Mesenchymal stem cell (in vitro differentiated cells and primary cell): ENCODE measurements at regions not wholly inside any gene's neighbourhood (a gene's known extent, or its start where the extent isn't known, plus 50 kb on each side); places are given as distances from the start of the nearest gene placed in this dataset.
A peak's percentile ranks its signal among the peaks of the same experiment; 100 is the strongest.
"Not testable (repeated sequence)": the region's sequence is repeated elsewhere in the genome, so short reads cannot be mapped to it uniquely, and the experiment has no call there.

Experiments used
- DNase-seq: peaks from one replicate; pipeline ENCODE4 v3.0.0-alpha.2; 2013
- H2AFZ ChIP-seq: one replicate; pipeline ENCODE4 v1.6.1; 2013; ENCODE audit warnings: low read depth, mild to moderate bottlenecking, control low read depth, inconsistent platforms, low read length, moderate library complexity
- H2AK5ac ChIP-seq: 2 replicates; pipeline ENCODE4 v1.6.1; 2013; ENCODE audit warnings: low read length, moderate library complexity, mild to moderate bottlenecking, inconsistent platforms; ENCODE audit not compliant: severe bottlenecking
- H2BK120ac ChIP-seq: one replicate; pipeline ENCODE4 v1.6.1; 2013; ENCODE audit warnings: low read depth, mild to moderate bottlenecking, inconsistent platforms, low read length, moderate library complexity
- H2BK12ac ChIP-seq, 2 experiments: one replicate each; pipeline ENCODE4 v1.6.1; 2013; ENCODE audit warnings: inconsistent platforms in 2 of 2, low read length in 2 of 2, mild to moderate bottlenecking in 2 of 2, moderate library complexity in 2 of 2, control low read depth in 1 of 2
- H2BK15ac ChIP-seq: one replicate; pipeline ENCODE4 v1.6.1; 2013; ENCODE audit warnings: mild to moderate bottlenecking, low read depth, inconsistent platforms; ENCODE audit not compliant: poor library complexity, severe bottlenecking
- H2BK5ac ChIP-seq: 2 replicates; pipeline ENCODE4 v1.6.1; 2013; ENCODE audit warnings: low read depth, mild to moderate bottlenecking, low read length, control low read depth, inconsistent platforms; ENCODE audit not compliant: poor library complexity, severe bottlenecking
- H3K14ac ChIP-seq, 2 experiments: one replicate each; pipeline ENCODE4 v1.6.1; 2013; ENCODE audit warnings: inconsistent platforms in 2 of 2, low read length in 2 of 2, control low read depth in 1 of 2, mild to moderate bottlenecking in 1 of 2, moderate library complexity in 1 of 2
- H3K18ac ChIP-seq, 2 experiments: one replicate each; pipeline ENCODE4 v1.6.1; 2013; ENCODE audit warnings: inconsistent platforms in 2 of 2, low read length in 2 of 2, control low read depth in 1 of 2, low read depth in 1 of 2, mild to moderate bottlenecking in 1 of 2
- H3K23ac ChIP-seq, 2 experiments: one replicate each; pipeline ENCODE4 v1.6.1; 2013; ENCODE audit warnings: inconsistent platforms in 2 of 2, low read length in 2 of 2, mild to moderate bottlenecking in 2 of 2, moderate library complexity in 2 of 2, control low read depth in 1 of 2
- H3K27ac ChIP-seq: 2 replicates; pipeline ENCODE4 v1.5.1; 2013; ENCODE audit warnings: mild to moderate bottlenecking, moderate library complexity, low read length, control low read depth, inconsistent platforms; ENCODE audit not compliant: poor library complexity, severe bottlenecking
- H3K27me3 ChIP-seq, 2 experiments: 2 replicates each; pipeline versions ENCODE4 v1.6.1 to v1.7.0; 2013; ENCODE audit warnings: low read length in 2 of 2, mild to moderate bottlenecking in 2 of 2, moderate library complexity in 2 of 2, control low read depth in 1 of 2, inconsistent platforms in 1 of 2; ENCODE audit not compliant: control insufficient read depth in 1 of 2, insufficient read depth in 1 of 2
- H3K36me3 ChIP-seq, 2 experiments: 2 replicates each; pipeline versions ENCODE4 v1.6.1 to v1.7.0; 2013; ENCODE audit warnings: low read length in 2 of 2, control low read depth in 1 of 2, inconsistent platforms in 1 of 2, low read depth in 1 of 2, mild to moderate bottlenecking in 1 of 2; ENCODE audit not compliant: insufficient read depth in 2 of 2, control insufficient read depth in 1 of 2
- H3K4ac ChIP-seq, 2 experiments: one replicate each; pipeline ENCODE4 v1.6.1; 2013; ENCODE audit warnings: inconsistent platforms in 2 of 2, low read length in 2 of 2, mild to moderate bottlenecking in 2 of 2, moderate library complexity in 2 of 2, control low read depth in 1 of 2, low read depth in 1 of 2
- H3K4me1 ChIP-seq: 2 replicates; pipeline ENCODE4 v1.6.1; 2013; ENCODE audit warnings: low read depth, low read length, control low read depth; ENCODE audit not compliant: control insufficient read depth, insufficient read depth
- H3K4me2 ChIP-seq: 2 replicates; pipeline ENCODE4 v1.6.1; 2013; ENCODE audit warnings: low read length, mild to moderate bottlenecking, inconsistent platforms; ENCODE audit not compliant: poor library complexity, severe bottlenecking
- H3K4me3 ChIP-seq, 2 experiments: 2 replicates each; pipeline versions ENCODE4 v1.5.1 to v1.7.0; 2013; ENCODE audit warnings: low read length in 2 of 2, mild to moderate bottlenecking in 2 of 2, control low read depth in 1 of 2, low read depth in 1 of 2; ENCODE audit not compliant: insufficient read depth in 1 of 2
- H3K79me1 ChIP-seq: replicated peaks from 2 replicates; pipeline ENCODE4 v1.6.1; 2013; ENCODE audit warnings: mild to moderate bottlenecking, control low read depth, low read length, inconsistent platforms; ENCODE audit not compliant: poor library complexity, severe bottlenecking
- H3K9ac ChIP-seq: 2 replicates; pipeline ENCODE4 v1.7.0; 2013; ENCODE audit warnings: mild to moderate bottlenecking, low read length, moderate library complexity
- H3K9me3 ChIP-seq: 2 replicates; pipeline ENCODE4 v1.7.0; 2013; ENCODE audit warnings: mild to moderate bottlenecking, low read length; ENCODE audit not compliant: control insufficient read depth
- H4K8ac ChIP-seq: one replicate; pipeline ENCODE4 v1.6.1; 2013; ENCODE audit warnings: inconsistent platforms, mild to moderate bottlenecking, low read length, moderate library complexity
- H4K91ac ChIP-seq: one replicate; pipeline ENCODE4 v1.6.1; 2013; ENCODE audit warnings: mild to moderate bottlenecking, low read length, inconsistent platforms
- WGBS: methylation state at CpG from one replicate; pipeline ENCODE4 v1.1.7; 2013; ENCODE audit warnings: mixed read lengths; 5-methylcytosine and 5-hydroxymethylcytosine counted together

DNA sequence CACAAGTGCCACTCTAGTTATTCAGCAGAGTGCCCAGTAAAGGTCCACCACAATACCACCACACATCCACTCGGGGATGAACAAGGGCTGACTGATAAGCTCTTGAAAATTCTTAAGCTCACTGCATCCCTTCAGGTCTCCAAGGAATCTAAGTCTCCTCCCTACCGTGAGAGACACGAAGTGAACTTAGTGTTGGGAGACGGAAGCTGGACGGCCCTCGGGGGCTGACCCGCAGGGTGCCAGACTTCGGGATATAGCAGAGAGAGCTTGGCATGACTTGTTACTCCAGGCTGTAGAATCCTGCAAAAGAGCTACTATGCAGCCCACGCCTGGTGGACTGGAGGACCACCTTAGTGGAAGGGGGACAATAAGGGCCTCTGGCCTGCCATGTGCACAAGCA lies 75.1 kb downstream of the LYZL1 start:
- not testable (repeated sequence) for H3K4me2 ChIP-seq, H3K36me3 ChIP-seq, H3K18ac ChIP-seq, H4K91ac ChIP-seq, H3K23ac ChIP-seq, H2BK5ac ChIP-seq, H2BK15ac ChIP-seq, DNase-seq, H3K14ac ChIP-seq, H2AFZ ChIP-seq, H2AK5ac ChIP-seq, H3K9ac ChIP-seq, H2BK120ac ChIP-seq, H3K4me1 ChIP-seq, H4K8ac ChIP-seq, H3K4me3 ChIP-seq, H3K4ac ChIP-seq, H3K9me3 ChIP-seq, H3K27ac ChIP-seq, H2BK12ac ChIP-seq, H3K79me1 ChIP-seq
- peaks cover 0 to 13% of the 10 kb centered on the region in 2 experiments for H3K27me3 ChIP-seq
- 96% methylated on average over 8 of the region's 9 CpGs for WGBS

DNA sequence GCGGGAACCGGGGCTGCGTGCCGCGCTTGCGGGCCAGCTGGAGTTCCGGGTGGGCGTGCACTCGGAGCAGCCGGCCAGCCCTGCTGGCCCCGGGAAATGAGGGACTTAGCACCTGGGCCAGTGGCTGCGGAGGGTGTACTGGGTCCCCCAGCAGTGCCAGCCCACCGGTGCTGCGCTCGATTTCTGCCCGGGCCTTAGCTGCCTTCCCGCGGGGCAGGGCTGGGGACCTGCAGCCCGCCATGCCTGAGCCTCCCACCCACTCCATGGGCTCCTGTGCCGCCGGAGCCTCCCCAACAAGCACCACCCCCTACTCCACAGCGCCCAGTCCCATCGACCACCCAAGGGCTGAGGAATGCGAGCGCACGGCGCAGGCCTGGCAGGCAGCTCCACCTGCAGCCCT lies 77.3 kb downstream of the LYZL1 start:
- WGBS, result 93% methylated on average over 26 of the region's 27 CpGs
- H3K4me3 ChIP-seq, H3K36me3 ChIP-seq, H2BK120ac ChIP-seq, H3K9me3 ChIP-seq, H3K4me1 ChIP-seq, H3K9ac ChIP-seq, H3K4ac ChIP-seq, H2AFZ ChIP-seq, DNase-seq, H3K23ac ChIP-seq, H4K91ac ChIP-seq, H3K18ac ChIP-seq, H2BK5ac ChIP-seq, H3K27ac ChIP-seq, H3K79me1 ChIP-seq, H3K14ac ChIP-seq, H3K4me2 ChIP-seq, H2BK15ac ChIP-seq, H4K8ac ChIP-seq, H2AK5ac ChIP-seq, H2BK12ac ChIP-seq: not testable (repeated sequence)
- H3K27me3 ChIP-seq, result peaks cover 0 to 26% of the 10 kb centered on the region in 2 experiments

DNA sequence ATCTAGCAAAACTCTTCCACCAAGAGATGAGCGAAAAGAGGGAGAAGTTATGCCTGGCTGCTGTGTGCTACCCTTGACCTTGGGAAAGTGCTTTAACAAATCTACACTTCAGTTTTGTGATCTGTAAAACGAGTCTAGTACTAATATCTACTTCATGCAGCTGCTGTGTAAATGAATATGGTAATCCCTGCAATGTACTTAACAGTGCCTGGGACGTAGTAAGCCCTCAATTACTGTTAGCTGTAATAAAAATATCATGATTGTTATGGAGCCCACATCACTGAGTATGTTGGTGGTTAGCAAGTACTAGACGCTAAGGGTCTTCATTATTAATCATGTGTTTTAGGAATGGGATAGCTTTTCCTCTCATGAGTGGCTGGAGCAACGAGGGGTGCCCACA lies 80.5 kb downstream of the LYZL1 start:
- Histone ChIP-seq H3K27ac (no peak overlapping the region), H2BK120ac (no peak overlapping the region), H4K8ac (no peak overlapping the region), H3K4me1 (peaks cover 4% of the 10 kb centered on the region), H3K23ac (no peak overlapping the region), H4K91ac (no peak overlapping the region), H3K4me3 (no peak overlapping the region), H2BK12ac (no peak overlapping the region), H3K79me1 (no peaks in the 10 kb centered on the region), H3K27me3 (peaks cover 0 to 26% of the 10 kb centered on the region in 2 experiments), H2AFZ (no peak overlapping the region), H2BK5ac (no peak overlapping the region), H3K4me2 (no peak overlapping the region), H2AK5ac (no peak overlapping the region), H3K14ac (no peak overlapping the region), H3K4ac (no peak overlapping the region), H3K9me3 (no peaks in the 10 kb centered on the region), H3K36me3 (no peaks in the 10 kb centered on the region), H3K9ac (no peak overlapping the region), H2BK15ac (no peak overlapping the region), H3K18ac (no peak overlapping the region)
- WGBS, result 76% methylated on average over 5 of the region's 5 CpGs
- DNase-seq, result no peak

DNA sequence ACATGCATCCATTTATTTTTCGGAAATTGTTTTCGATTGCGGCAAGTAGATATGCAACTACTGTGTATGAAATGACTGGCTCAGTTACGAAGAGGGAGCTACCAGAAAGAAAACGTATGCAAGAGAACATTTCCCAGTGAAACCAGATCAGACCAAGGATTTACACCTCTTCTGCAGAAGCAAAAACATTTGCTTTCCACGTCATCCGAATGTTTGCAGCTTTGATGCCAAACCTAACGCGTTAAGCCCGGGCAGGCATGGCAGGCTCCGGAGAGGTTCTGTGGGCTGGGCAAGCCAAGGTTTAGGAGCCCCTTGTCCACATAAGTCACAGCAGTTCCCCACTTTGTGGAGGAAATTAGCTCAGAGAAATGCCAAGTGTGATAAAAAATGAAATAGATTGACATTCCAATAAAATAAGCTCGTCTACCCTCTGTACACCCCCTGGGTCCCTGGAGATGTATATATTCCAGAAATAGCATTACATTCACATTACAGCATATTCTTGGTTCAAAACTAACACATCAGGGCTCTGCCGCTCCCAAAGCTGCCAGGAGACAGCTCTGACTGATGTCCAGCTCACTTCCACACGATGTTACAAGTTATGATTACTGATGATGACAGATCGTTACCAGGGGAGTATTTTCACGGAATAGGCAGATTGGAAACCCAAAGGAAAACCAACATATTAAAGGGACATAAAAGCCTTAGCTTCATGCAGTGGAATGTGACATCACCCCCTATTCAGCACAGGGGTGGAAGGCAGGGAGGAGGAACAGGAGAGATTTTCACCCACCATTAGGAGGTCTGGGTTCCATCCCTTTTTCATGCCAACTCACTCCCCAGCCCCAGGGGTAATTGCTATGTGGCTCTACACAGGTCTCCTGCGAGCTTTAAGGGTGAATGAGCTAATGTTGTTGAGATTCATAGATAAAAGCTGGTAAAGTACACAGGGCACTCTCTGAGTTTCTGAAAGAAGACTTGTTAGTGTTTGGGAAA lies 81.5 kb downstream of the LYZL1 start:
- no peaks in the 10 kb centered on the region for H3K36me3 ChIP-seq
- H3K9me3 ChIP-seq, result no peaks in the 10 kb centered on the region
- DNase-seq, result no peak
- H2AFZ ChIP-seq, result no peak overlapping the region
- no peak overlapping the region for H2BK12ac ChIP-seq
- H2AK5ac ChIP-seq, result no peak overlapping the region
- peaks cover 0 to 26% of the 10 kb centered on the region in 2 experiments for H3K27me3 ChIP-seq
- H3K18ac ChIP-seq, result no peak overlapping the region
- H3K79me1 ChIP-seq, result no peaks in the 10 kb centered on the region
- peak overlapping the region in 1 of 2 experiments; percentile 65 for H3K4me3 ChIP-seq
- H3K4ac ChIP-seq, result no peak overlapping the region
- 82% methylated on average over 17 of the region's 17 CpGs for WGBS
- H3K23ac ChIP-seq, result no peak overlapping the region
- peak overlapping the region; percentile 8 for H3K4me2 ChIP-seq
- H2BK5ac ChIP-seq, result no peak overlapping the region
- H4K91ac ChIP-seq, result no peak overlapping the region
- H3K14ac ChIP-seq, result no peak overlapping the region
- peaks cover 4% of the 10 kb centered on the region for H3K4me1 ChIP-seq
- H2BK15ac ChIP-seq, result no peak overlapping the region
- H3K9ac ChIP-seq, result peak overlapping the region; percentile 62
- no peak overlapping the region for H3K27ac ChIP-seq
- no peak overlapping the region for H2BK120ac ChIP-seq
- H4K8ac ChIP-seq, result no peak overlapping the region
